K562 (cell line): ENCODE measurements at regions not wholly inside any gene's neighbourhood (a gene's known extent, or its start where the extent isn't known, plus 50 kb on each side); places are given as distances from the start of the nearest gene placed in this dataset.

Source experiments
- CAMTA2 ChIP-seq: fragments of 250-450 bp; sonication (Bioruptor Pico); conservative IDR thresholded peaks from 2 replicates; pipeline ENCODE4 v1.5.1; 2022
- CUX1 ChIP-seq: fragments of 200-800 bp; sonication (Bioruptor generic); IDR thresholded peaks from 2 replicates; pipeline ENCODE4 v1.6.1; 2016; ENCODE audit warnings: missing genetic modification characterization, missing compliant biosample characterization
- MCM5 ChIP-seq: fragments of 450-650 bp; IDR thresholded peaks from 2 replicates; pipeline ENCODE4 v1.6.1; 2016; ENCODE audit warnings: low read depth
- MTA2 ChIP-seq: fragments of 450-650 bp; IDR thresholded peaks from 2 replicates; pipeline ENCODE4 v1.6.1; 2016; ENCODE audit warnings: low read depth
- REST ChIP-seq, 2 experiments: fragments of 450-650 bp; formaldehyde crosslinking in 1 of 2; IDR thresholded peaks; 2 replicates each; pipeline versions ENCODE4 v1.4.0 to v1.6.1; 2014 to 2020; ENCODE audit warnings: mild to moderate bottlenecking in 2 of 2, borderline replicate concordance in 1 of 2, low read depth in 1 of 2
- RREB1 ChIP-seq: fragments of 250-450 bp; sonication (Bioruptor Pico); IDR thresholded peaks from 2 replicates; pipeline ENCODE4 v1.4.0; 2020
- THAP7 ChIP-seq: fragments of 250-450 bp; sonication (Bioruptor Pico); IDR thresholded peaks from 2 replicates; pipeline ENCODE4 v1.5.0; 2021
- ZNF24 ChIP-seq: fragments of 450-650 bp; IDR thresholded peaks from 2 replicates; pipeline ENCODE4 v1.6.1; 2016

GRCh38 chr12:102571889-102572288 lies 91.5 kb upstream of the IGF1 start (continued):
- TF ChIP-seq REST (IDR thresholded peaks at IDR 0.05; ENCODE audit: borderline replicate concordance), result no peak
- TF ChIP-seq REST (CRISPR knock-in tag; IDR thresholded peaks at IDR 0.05; ENCODE audit: low read depth), result no peak
- no peak for TF ChIP-seq THAP7
- no peak for TF ChIP-seq CUX1 (CRISPR knock-in tag)
- no peak for TF ChIP-seq ZNF24
- no peak for TF ChIP-seq RREB1
- no peak for TF ChIP-seq MCM5
- no peak for TF ChIP-seq CAMTA2 (CRISPR knock-in tag)
- TF ChIP-seq MTA2, result no peak
